HG03342 (cell line): ENCODE measurements at regions not wholly inside any gene's neighbourhood (a gene's known extent, or its start where the extent isn't known, plus 50 kb on each side); places are given as distances from the start of the nearest gene placed in this dataset.

Source experiments
- ATAC-seq: cut with Tn5 transposase; IDR thresholded peaks from one replicate; pipeline ENCODE4 v1.9.1; 2021; ENCODE audit warnings: mild to moderate bottlenecking, moderate library complexity; ENCODE audit not compliant: unreplicated experiment

- no peak for ATAC-seq
Measured at GRCh38 chr3:99016452-99016851, 115.0 kb upstream of the DCBLD2 start.

GRCh38 chr3:99013777-99014315 is 112.4 kb upstream of the DCBLD2 start:
- ATAC-seq, result no peak

- no peak for ATAC-seq
Measured at GRCh38 chr3:99013077-99013476, 111.6 kb upstream of the DCBLD2 start.

- ATAC-seq, result peak; percentile 76
Measured at GRCh38 chr3:99012051-99012450, 110.6 kb upstream of the DCBLD2 start.

GRCh38 chr3:99009851-99010250 is 108.4 kb upstream of the DCBLD2 start:
- no peak for ATAC-seq

GRCh38 chr3:99006686-99007085 is 105.2 kb upstream of the DCBLD2 start:
- no peak for ATAC-seq

GRCh38 chr3:98999675-99000074 is 98.2 kb upstream of the DCBLD2 start:
- no peak for ATAC-seq

GRCh38 chr3:98994128-98994762 is 92.8 kb upstream of the DCBLD2 start:
- no peak for ATAC-seq

GRCh38 chr3:98991393-98991792 is 89.9 kb upstream of the DCBLD2 start:
- no peak for ATAC-seq

- no peak for ATAC-seq
Measured at GRCh38 chr3:98990657-98991056, 89.2 kb upstream of the DCBLD2 start.

- no peak for ATAC-seq
Measured at GRCh38 chr3:98986073-98986472, 84.6 kb upstream of the DCBLD2 start.

GRCh38 chr3:98985431-98985830 is 83.9 kb upstream of the DCBLD2 start:
- no peak for ATAC-seq

GRCh38 chr3:98984024-98984423 is 82.5 kb upstream of the DCBLD2 start:
- ATAC-seq, result no peak

- no peak for ATAC-seq
Measured at GRCh38 chr3:98982351-98982750, 80.9 kb upstream of the DCBLD2 start.

GRCh38 chr3:98980915-98981596 is 79.6 kb upstream of the DCBLD2 start:
- ATAC-seq, result peak; percentile 79

- ATAC-seq, result no peak
Measured at GRCh38 chr3:98979296-98979695, 77.8 kb upstream of the DCBLD2 start.

- ATAC-seq, result no peak
Measured at GRCh38 chr3:98978068-98978811, 76.7 kb upstream of the DCBLD2 start.

GRCh38 chr3:98977520-98977919 is 76.0 kb upstream of the DCBLD2 start:
- ATAC-seq, result no peak

- no peak for ATAC-seq
Measured at GRCh38 chr3:98974442-98974841, 72.9 kb upstream of the DCBLD2 start.

- ATAC-seq, result no peak
Measured at GRCh38 chr3:98972720-98973119, 71.2 kb upstream of the DCBLD2 start.

GRCh38 chr3:98972155-98972554 is 70.7 kb upstream of the DCBLD2 start:
- no peak for ATAC-seq

- no peak for ATAC-seq
Measured at GRCh38 chr3:98971169-98971681, 69.7 kb upstream of the DCBLD2 start.
